ENCODE measurements at regions not wholly inside any gene's neighbourhood (a gene's known extent, or its start where the extent isn't known, plus 50 kb on each side); places are given as distances from the start of the nearest gene placed in this dataset.

GRCh38 chr9:109856785-109857184, 76.8 kb downstream of the PALM2AKAP2 start:
- peak; percentile 92 for ATAC-seq
- peaks cover 10% of the 10 kb centered on the region for H3K4me1 Mint-ChIP-seq
- no peak overlapping the region for H3K4me3 Mint-ChIP-seq
- H3K9me3 Mint-ChIP-seq, result 0 out of 2 replicates have a peak, but pooled peaks cover 3% of the 10 kb centered on the region
- no peaks in the 10 kb centered on the region for H3K27me3 Mint-ChIP-seq (ENCODE audit: low read depth)
- peak overlapping the region; percentile 54; the same call in 1 of the 2 replicates for H3K27ac Mint-ChIP-seq
- POLR2A ChIA-PET, result no interaction called here
- CTCF ChIA-PET, result interaction anchor here (1.9 kb wide), 1 partner anchor 39 kb away, joined by 5 read pairs; no protein-coding TSS in a partner anchor
- H3K36me3 Mint-ChIP-seq, result no peaks in the 10 kb centered on the region
- DNase-seq (ENCODE audit: low spot score), result peak; percentile 15
- TF ChIP-seq IRF1 (CRISPR knock-in tag; IDR thresholded peaks at IDR 0.05) (no peak), NR2C2 (CRISPR knock-in tag; IDR thresholded peaks at IDR 0.05) (no peak), RELA (CRISPR knock-in tag; IDR thresholded peaks at IDR 0.05; ENCODE audit: borderline replicate concordance) (no peak), ZSCAN18 (CRISPR knock-in tag; IDR thresholded peaks at IDR 0.05) (no peak), STAT6 (CRISPR knock-in tag; conservative IDR thresholded peaks at IDR 0.05; ENCODE audit: low read depth) (no peak), NFYB (CRISPR knock-in tag; conservative IDR thresholded peaks at IDR 0.05; ENCODE audit: low read depth) (peak; percentile 53), CTCF (IDR thresholded peaks at IDR 0.05) (no peak)

- Mint-ChIP-seq H3K27me3 (ENCODE audit: low read depth) (no peaks in the 10 kb centered on the region), H3K4me1 (peaks cover 10% of the 10 kb centered on the region), H3K9me3 (0 out of 2 replicates have a peak, but pooled peaks cover under 1% of the 10 kb centered on the region), H3K4me3 (no peak overlapping the region), H3K27ac (no peak overlapping the region), H3K36me3 (no peaks in the 10 kb centered on the region)
- DNase-seq (ENCODE audit: low spot score) (no peak), ATAC-seq (no peak)
- TF ChIP-seq GABPB1 (CRISPR knock-in tag; IDR thresholded peaks at IDR 0.05) (no peak), JAZF1 (CRISPR knock-in tag; IDR thresholded peaks at IDR 0.05) (no peak), ZNF425 (CRISPR knock-in tag; conservative IDR thresholded peaks at IDR 0.05) (no peak), JUN (CRISPR knock-in tag; IDR thresholded peaks at IDR 0.05) (no peak), ZNF138 (CRISPR knock-in tag; conservative IDR thresholded peaks at IDR 0.05) (no peak), CREM (CRISPR knock-in tag; IDR thresholded peaks at IDR 0.05) (no peak), USF2 (CRISPR knock-in tag; IDR thresholded peaks at IDR 0.05) (no peak), ZNF263 (CRISPR knock-in tag; IDR thresholded peaks at IDR 0.05; ENCODE audit: low read depth) (no peak), SP1 (CRISPR knock-in tag; conservative IDR thresholded peaks at IDR 0.05) (no peak), ATF3 (CRISPR knock-in tag; conservative IDR thresholded peaks at IDR 0.05) (no peak), ZNF423 (CRISPR knock-in tag; IDR thresholded peaks at IDR 0.05) (no peak), PRRX2 (CRISPR knock-in tag; IDR thresholded peaks at IDR 0.05) (no peak), ATF2 (CRISPR knock-in tag; IDR thresholded peaks at IDR 0.05; ENCODE audit: borderline replicate concordance, low read depth) (no peak), ZMAT4 (CRISPR knock-in tag; IDR thresholded peaks at IDR 0.05) (no peak)
- ChIA-PET POLR2A (no interaction called here), CTCF (interaction anchor here (1.9 kb wide), 1 partner anchor 39 kb away, joined by 5 read pairs; no protein-coding TSS in a partner anchor)
These were observed 77.3 kb downstream of the PALM2AKAP2 start for GRCh38 chr9:109857336-109857735.

Measured in WTC11 (cell line).